Stimulated activated CD4-positive, alpha-beta T cell treated with anti-CD3 and anti-CD28 coated beads, TNF-alpha, amount 100 ng/mL, for 1 hour (primary cell): ENCODE measurements at regions not wholly inside any gene's neighbourhood (a gene's known extent, or its start where the extent isn't known, plus 50 kb on each side); places are given as distances from the start of the nearest gene placed in this dataset.

ENCODE experiments used
- DNase-seq, 3 donors: peaks; one replicate each; pipeline ENCODE4 v3.0.0-alpha.2; 2020; ENCODE audit warnings: low read depth in 3 of 3, low spot score in 1 of 3

- DNase-seq: no peak
These were observed 926.6 kb upstream of the AUTS2 start for GRCh38 chr7:68671671-68672070.

- DNase-seq: no peak
These were observed 923.4 kb upstream of the AUTS2 start for GRCh38 chr7:68674826-68675225.

GRCh38 chr7:68676813-68677535 is 921.3 kb upstream of the AUTS2 start:
- DNase-seq: no peak

- no peak for DNase-seq
These were observed 920.1 kb upstream of the AUTS2 start for GRCh38 chr7:68678196-68678595.

GRCh38 chr7:68679459-68680234 is 918.6 kb upstream of the AUTS2 start:
- DNase-seq: no peak

- DNase-seq: no peak
These were observed 917.9 kb upstream of the AUTS2 start for GRCh38 chr7:68680235-68680872.

- DNase-seq: no peak
These were observed 915.4 kb upstream of the AUTS2 start for GRCh38 chr7:68682910-68683309.

GRCh38 chr7:68684246-68684839 is 913.9 kb upstream of the AUTS2 start:
- DNase-seq: no peak

GRCh38 chr7:68684996-68685395 is 913.3 kb upstream of the AUTS2 start:
- no peak for DNase-seq

GRCh38 chr7:68688416-68689086 is 909.7 kb upstream of the AUTS2 start:
- DNase-seq: no peak

- DNase-seq: no peak
These were observed 909.2 kb upstream of the AUTS2 start for GRCh38 chr7:68689087-68689433.

GRCh38 chr7:68691261-68692216 is 906.7 kb upstream of the AUTS2 start:
- no peak for DNase-seq

GRCh38 chr7:68692511-68692910 is 905.8 kb upstream of the AUTS2 start:
- no peak for DNase-seq

- no peak for DNase-seq
These were observed 903.6 kb upstream of the AUTS2 start for GRCh38 chr7:68694656-68695055.

GRCh38 chr7:68697796-68698280 is 900.4 kb upstream of the AUTS2 start:
- no peak for DNase-seq

GRCh38 chr7:68699090-68699711 is 899.1 kb upstream of the AUTS2 start:
- no peak for DNase-seq

- no peak for DNase-seq
These were observed 897.9 kb upstream of the AUTS2 start for GRCh38 chr7:68700414-68700813.

- DNase-seq: no peak
These were observed 892.0 kb upstream of the AUTS2 start for GRCh38 chr7:68706291-68706690.

- no peak for DNase-seq
These were observed 891.1 kb upstream of the AUTS2 start for GRCh38 chr7:68707159-68707558.

- DNase-seq: no peak
These were observed 890.3 kb upstream of the AUTS2 start for GRCh38 chr7:68707958-68708357.
